HG02885 (cell line): ENCODE measurements at regions not wholly inside any gene's neighbourhood (a gene's known extent, or its start where the extent isn't known, plus 50 kb on each side); places are given as distances from the start of the nearest gene placed in this dataset.
"Not testable (repeated sequence)": the region's sequence is repeated elsewhere in the genome, so short reads cannot be mapped to it uniquely, and the experiment has no call there.

Source experiments
- ATAC-seq: cut with Tn5 transposase; IDR thresholded peaks from one replicate; pipeline ENCODE4 v1.9.1; 2021; ENCODE audit warnings: mild to moderate bottlenecking; ENCODE audit not compliant: unreplicated experiment, poor library complexity

DNA sequence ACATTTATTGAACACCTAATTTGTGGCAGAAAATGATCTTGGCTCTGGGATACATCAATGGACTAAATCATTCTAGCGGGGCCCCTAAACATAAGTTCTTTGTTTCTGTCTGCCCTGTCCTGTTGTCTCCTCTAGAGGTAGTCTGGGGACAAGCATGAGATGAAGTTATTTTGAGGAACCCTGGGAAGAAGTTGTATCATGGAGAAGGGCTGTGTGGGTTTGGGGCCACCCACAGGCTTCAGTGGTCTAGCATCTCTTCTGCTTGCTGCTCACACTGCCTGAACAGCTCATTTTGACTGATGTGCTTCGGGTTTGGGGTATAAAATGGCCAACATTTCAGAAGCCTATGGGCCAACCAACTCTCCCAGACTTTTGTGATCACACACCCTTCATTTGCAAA lies 50.3 kb upstream of the OSBPL11 start:
- ATAC-seq, result no peak

DNA sequence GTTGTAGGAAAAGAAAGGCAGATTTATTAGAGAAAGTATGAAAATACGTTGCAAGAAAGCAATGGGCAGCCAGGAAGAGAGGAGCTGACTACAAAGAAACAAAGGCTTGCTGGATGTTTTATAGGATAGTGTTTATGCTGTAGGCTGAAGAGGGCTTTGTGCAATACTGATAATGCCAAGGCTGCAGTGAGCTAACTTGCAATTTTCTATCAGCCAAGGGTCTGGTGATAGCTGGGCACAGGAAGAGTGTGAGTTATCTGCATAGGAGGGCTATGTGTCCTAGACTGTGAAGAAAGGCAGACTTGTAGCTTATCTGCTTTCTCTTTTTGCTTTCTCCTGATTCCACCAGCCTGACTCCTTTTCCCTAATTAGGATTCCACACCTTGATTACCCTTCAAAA lies 51.3 kb upstream of the OSBPL11 start:
- no peak for ATAC-seq

DNA sequence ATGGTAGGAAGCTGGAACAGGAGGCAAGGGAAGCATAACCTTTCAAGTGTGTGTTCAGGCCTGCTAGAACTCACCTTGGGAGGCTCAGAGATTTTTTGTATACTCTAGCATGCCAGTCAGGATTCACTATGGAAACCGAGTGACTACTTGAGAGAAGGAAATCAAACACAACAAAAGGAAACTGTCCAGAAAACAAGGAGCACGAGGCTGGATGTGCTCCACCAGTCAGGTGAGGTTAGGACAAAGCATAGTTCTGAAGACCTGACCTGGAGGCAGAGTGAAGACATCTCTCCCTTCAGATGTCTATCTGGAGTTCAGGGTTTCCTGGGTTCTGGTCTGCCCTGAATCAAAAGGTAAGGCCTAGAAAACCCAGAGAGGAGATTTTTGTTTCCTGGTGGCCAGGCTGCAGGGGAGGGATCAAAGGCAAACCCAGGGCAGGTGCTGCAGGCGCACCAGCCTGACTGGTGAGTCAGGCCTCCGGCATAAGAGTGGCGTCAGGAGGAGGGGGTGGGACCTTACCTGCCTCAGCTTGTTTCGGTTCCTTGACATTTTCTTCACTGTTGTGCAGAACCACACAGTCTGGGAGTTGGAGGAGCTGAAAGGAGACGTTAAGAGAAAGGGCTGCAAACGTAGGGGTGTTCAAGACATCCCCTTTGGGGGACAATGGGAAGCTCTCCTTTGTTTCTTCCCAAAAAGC lies 52.2 kb upstream of the OSBPL11 start:
- no peak for ATAC-seq

DNA sequence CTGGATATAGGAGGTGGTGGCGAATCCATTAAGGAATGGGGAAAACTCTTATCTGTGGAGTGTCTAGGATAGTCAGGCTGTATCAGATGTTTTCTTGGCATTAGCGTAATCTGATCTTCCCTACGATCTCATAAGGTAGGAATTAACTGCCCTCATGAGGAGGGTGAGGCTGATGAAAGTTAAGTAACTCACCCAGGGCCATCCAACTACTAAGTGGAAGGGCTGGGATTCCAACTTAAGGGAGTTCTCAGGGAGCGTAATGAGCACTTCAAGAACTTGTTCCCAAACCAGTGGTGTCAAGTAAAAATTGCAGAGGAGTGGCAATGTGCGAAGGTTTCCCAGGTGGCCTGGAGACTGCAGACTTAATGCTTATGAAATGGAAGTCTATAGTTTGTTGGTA lies 55.9 kb upstream of the OSBPL11 start:
- no peak for ATAC-seq

DNA sequence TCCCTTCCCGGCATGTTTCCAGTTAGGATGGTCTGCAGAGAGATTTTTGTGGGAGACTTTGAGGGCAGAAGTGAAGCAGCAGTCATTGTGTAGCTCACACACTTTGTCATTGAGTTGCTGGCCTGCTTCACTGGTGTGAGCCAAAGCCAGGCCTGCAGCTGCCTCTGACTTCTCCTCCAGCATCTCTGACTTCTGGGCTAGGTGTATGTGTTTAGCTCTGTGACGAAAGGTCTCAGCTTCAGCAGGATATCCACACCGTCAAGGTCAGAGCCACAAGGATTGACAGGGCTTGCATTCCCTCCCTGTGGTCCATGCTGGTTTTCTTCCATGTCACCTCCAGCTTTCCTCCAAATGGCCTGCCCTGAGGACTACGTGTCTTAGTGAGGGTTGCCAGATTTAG lies 57.1 kb upstream of the OSBPL11 start:
- ATAC-seq, result no peak

DNA sequence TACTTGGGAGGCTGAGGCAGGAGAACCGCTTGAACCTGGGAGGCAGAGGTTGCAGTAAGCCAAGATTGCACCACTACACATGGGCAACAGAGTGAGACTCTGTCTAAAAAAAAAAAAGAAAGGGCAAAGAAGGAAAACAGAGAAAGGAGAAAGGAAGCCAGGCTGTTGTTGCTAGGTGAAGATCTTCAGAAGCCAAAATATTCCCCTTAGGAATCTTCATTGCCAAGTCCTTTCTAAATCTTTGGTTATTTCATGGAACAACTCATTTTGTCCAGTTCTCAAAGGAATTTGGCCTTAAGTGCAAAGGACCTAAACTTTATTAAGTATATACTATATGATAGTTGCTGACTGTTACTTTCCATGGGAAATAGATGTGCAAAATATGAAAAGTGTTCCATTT lies 59.2 kb upstream of the OSBPL11 start:
- ATAC-seq, result no peak

DNA sequence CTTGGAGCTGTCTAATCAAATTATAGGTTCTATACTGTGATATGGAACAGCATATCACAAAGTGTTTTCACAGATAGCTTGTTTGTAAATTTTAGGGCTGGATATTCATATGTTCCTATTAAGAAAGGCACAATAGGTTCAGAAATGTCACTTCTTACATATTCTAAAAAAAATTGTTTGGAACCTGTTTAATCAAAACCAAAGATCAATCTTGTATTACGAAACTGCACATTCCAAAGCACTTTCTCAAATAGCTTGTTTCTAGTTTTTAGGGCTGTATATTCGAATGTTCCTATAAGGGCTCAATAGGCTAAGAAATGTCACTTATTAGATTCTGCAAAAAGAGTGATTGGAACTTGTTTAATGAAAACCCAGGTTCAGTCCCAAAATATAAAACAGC lies 67.4 kb upstream of the OSBPL11 start:
- no peak for ATAC-seq

DNA sequence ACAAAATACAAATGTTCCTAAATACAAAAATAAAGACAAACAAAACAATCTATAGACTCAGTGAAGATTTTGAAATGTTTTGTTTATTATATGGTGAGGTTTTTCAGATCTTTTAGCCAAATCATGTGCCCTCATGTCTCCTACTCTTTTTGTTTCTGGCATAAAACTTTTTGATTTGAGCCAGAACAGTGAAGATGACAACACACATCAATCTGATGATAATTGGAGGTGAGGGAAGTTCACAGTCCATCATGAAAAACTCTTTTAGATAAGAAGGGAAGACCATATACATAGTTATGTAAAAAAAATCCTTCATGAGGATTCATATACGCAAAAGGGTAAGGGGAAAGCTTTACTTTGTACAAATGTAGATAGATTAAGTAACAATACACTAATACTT lies 75.1 kb upstream of the OSBPL11 start:
- ATAC-seq, result no peak

DNA sequence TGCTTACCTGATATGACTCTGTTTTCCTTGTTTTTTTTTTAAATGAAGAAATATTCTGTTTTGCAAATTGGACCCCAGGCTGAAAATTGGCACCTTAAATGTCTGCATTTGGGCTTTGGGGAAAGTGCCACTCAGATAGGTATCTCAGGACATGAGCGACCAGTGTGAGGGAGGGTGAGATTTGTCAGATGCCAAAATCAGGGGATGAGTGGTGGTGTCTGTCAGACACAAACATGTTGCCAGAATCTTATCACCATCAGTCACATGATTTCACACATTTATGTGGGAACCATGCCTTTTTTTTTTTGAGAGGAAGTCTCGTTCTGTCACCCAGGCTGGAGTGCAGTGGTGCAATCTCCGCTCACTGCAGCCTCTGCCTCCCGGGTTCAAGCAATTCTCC lies 75.6 kb upstream of the OSBPL11 start:
- no peak for ATAC-seq

DNA sequence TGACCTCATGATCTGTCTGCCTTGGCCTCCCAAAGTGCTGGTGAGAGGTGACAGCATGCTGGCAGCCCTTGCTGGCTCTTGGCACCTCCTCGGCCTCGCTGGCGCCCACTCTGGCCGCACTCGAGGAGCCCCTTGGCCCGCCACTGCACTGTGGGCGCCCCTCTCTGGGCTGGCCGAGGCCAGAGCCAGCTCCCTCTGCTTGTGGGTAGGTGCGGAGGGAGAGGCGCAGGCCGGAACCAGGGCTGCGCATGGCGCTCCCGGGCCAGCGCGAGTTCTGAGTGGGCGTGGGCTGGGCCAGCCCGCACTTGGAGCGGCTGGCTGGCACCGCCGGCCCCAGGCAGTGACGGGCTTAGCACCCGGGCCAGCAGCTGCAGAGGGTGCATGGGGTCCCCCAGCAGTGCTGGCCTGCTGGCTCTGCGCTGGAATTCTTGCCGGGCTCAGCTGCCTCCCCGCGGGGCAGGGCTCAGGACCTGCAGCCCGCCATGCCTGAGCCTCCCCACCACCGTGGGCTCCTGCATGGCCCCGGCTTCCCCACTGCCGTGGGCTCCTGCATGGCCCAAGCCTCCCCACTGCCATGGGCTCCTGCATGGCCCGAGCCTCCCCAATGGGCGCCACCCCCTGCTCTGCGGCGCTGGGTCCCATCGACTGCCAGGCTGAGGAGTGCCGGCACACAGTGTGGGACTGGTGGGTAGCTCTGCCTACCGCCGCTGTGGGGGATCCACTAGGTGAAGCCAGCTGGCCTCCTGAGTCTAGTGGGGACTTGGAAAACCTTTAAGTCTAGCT lies 76.4 kb upstream of the OSBPL11 start:
- no peak for ATAC-seq

DNA sequence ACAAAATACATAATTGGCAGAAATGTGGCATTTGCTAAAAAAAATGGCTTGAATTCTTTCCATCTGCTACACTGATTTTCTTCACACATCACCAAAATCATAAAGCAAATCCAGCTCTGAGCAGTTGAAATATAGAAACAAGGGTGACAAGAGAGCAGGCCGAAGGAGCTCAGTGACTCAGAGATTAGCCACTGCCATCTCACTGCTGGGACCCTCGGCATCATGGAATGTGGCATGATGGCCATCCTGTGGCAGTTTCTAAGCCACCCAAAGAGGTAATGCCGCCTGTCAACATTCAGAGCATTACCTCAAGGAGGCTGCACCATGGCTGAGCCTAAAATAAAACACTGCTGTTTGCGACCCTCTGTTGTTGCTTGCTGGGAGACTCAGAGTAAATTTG lies 80.5 kb upstream of the OSBPL11 start:
- ATAC-seq, result no peak

DNA sequence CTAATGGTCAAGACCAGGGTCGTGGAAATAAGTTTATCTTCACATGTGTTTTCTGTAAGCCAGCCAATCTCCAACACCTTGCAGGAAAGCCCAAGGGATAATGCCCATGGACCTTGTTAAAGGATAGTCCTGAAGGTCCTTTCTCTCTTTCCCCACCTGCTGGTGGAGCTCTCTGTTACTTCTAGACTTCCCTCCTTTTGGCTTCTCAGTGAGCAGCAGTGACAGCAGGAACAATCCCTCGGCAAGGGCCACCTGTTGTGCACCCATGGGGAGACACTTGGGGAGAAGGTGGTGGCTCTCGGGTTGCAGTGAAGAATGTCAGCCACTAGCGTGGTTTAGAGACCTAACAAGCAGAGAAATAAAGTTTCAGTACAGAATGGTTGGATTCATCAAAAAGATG lies 84.0 kb upstream of the OSBPL11 start:
- ATAC-seq, result no peak

DNA sequence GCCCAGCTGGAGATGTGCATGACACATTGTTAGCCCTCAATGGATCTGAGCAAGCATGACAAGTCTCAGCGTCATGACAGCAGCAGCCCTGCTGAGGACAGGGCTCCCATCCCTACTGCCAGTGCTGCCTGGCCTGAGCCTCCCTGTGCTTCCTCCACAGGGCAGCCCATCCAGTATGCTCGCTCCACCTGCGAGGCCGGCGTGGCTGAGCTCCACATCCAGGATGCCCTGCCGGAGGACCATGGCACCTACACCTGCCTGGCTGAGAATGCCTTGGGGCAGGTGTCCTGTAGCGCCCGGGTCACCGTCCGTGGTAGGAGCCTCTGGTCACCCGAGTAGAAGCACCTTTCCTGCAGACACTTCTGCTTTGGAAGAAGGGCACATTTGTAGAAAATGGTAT lies 85.8 kb upstream of the OSBPL11 start:
- no peak for ATAC-seq

DNA sequence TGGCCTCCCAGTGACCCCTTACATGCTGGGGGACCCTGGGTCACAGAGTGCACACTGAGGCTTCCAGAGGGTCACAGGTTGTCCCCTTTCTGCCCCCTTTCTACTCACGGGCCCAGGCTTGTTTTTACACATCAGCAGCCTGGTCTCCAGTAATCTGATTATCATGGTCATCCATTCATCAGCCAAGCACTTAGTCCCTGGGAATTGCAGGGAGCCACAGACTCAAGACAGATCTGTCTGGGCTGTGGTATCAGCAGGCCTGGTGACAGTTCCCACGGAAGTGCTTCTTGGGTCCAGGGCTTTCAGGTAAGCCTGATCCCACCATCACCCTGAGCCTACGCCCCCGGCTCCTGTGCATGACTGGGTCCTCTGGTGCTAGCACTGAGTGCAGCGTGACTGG lies 86.6 kb upstream of the OSBPL11 start:
- ATAC-seq, result not testable (repeated sequence)

DNA sequence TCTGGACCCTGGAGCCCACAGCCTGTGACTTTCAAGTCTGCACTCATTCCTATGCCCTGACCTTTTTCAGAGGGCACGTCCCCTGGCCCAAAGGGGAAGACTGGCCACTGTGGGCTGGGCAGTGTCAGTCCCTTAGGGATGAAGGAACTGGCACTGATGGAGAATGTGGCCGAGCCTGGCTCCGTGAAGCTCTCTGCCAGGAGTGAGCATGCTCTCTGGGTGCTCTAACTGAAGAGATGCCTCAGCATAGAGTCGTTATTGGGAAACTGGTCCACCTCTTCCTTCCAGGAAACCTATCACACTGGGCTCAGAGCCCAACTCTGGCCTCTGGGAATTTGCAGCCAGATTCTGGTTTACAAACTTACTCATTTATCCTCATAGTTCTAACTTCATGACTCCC lies 87.3 kb upstream of the OSBPL11 start:
- not testable (repeated sequence) for ATAC-seq

DNA sequence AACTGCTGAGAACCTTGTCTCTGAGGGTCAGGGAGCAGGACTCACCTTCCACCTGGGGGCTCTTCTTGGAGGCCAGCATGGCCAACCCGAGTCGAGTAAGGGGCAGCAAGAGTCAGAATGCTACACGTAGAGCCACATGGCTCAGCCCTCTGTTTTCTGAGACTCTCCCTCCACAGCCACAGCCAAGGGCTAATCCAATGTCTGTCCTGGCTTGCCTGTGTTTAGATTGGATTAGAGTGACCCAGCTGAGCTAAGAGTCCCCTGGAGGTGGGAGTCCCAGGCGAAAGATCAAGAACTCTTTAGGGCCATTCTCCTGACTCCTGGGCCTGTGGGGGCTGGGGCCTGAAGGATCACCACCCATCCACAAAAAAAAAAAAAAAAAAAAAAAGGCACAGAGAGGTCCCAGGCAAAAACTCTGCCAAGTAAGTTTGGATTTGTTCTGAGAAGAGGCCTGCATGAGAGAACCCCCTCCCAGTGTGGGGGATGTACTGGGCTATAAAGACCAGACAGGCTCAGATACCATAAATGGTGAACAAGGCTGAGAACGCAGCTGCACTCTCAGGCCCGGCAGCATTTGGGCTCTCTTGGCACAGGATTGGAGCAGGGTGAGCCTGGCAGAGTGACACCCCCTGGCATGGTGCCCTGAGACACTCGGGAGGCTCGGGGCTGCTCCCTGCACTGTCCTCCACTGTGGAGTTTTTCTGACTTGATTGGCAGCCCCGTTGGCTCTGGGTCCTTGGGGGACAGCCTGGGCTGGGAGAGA lies 88.0 kb upstream of the OSBPL11 start:
- no peak for ATAC-seq

DNA sequence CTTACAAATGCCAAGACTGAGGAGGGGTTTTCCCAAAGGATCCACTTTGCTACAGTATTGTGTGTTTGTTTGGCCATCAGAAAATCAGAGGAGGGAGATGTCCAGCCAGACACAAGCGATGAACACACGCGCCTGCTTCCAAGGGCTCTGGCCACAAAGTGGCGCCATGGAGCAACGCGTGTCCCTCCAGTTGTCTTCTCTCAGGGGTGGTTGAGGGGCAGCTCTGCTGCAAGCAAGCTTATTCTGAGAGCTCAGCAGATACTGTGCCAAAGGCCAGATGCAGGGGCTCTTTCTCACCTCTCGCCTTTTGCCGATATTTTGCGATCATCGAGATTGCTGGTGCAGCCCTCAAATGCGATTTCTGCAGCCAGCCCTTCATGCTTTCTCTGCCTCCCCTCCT lies 88.9 kb upstream of the OSBPL11 start:
- no peak for ATAC-seq

DNA sequence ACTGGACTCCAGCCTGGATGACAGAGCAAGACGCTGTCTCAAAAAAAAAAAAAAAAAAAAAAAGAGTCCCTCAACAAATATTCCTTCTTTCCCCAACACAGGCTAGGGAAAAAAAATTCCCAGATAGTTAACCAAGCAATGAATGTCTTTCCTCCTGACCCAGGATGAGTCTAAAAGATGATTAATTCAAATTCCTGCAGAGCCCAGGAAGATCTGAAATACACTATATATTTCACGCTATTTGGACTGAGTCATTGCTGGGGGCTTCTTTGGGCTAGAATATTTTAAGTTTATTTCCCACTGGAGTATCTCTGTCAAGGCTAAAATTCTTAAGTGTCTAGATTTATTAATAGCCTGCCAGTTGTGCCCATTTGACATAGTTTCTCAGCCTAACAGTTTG lies 90.4 kb upstream of the OSBPL11 start:
- not testable (repeated sequence) for ATAC-seq

DNA sequence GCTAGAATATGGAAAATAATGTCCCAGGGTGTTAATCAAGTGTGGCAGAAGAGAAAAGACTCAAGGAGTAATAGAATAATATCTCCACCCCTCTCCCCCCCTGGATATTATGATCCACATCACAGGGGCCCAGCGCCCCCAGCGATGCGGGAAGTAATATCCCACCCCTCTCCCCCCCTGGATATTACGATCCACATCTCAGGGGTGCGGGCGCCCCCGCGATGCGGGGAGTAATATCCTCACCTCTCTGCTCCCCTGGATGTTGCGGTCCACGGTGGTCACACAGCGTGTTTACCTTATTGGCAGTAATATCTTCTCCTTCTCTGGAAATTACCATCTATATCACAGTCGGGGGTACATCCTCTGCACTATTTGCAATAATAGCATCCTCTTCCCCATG lies 97.1 kb upstream of the OSBPL11 start:
- no peak for ATAC-seq

DNA sequence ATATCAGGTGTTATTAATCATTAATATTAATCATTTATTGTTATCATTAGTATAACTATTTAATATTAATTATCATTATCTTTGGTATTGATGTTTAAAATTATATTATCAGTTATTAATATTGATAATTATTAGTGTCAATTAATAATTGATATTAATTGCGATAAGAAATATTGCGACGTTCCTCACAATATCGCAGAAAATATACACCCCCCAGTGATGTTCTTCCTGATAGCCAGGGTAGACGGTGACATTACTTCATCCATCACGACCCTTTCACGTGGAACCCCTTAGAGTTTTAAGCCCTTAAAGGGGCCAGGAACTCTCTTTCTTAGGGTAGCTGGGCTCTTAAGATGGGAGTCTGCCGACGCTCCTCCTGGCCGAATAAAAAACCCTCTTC lies 98.6 kb upstream of the OSBPL11 start:
- ATAC-seq, result no peak

DNA sequence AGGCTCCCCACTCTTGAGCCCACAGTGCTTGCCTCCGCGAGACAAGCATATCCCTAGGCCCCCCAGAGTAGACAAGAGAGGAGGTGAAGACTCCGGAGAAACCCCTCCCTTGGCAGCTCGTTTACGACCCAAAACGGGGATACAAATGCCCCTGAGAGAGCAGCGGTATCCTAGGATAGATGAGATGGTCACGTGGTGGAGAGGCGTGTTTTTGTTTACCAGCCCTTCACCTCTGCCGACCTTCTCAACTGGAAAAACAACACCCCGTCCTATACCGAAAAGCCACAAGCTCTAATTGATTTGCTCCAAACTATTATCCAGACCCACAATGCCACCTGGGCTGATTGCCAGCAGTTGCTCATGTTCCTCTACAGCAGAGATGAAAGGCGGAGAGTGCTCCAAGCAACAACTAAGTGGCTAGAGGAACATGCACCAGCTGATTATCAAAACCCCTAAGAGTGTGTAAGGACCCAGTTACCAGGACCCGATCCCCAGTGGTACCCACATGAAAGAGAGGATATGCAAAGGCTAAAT lies 99.5 kb upstream of the OSBPL11 start:
- no peak for ATAC-seq
